Heart left ventricle (tissue), 13 donors: ENCODE measurements at regions not wholly inside any gene's neighbourhood (a gene's known extent, or its start where the extent isn't known, plus 50 kb on each side); places are given as distances from the start of the nearest gene placed in this dataset.
"Not testable (repeated sequence)": the region's sequence is repeated elsewhere in the genome, so short reads cannot be mapped to it uniquely, and the experiment has no call there.

Experiments used
- POLR2A ChIP-seq, 2 donors: fragments of 450-650 bp; IDR thresholded peaks; one replicate each; pipeline ENCODE4 v1.6.1; 2017; ENCODE audit warnings: antibody characterized with exemption in 2 of 2, mild to moderate bottlenecking in 2 of 2, moderate library complexity in 2 of 2
- TF ChIP-seq, protein P1 (sequence below), 12 donors: fragments of 200-600 bp; sonication (generic) in 4 of 12; IDR thresholded peaks; one replicate each; pipeline versions ENCODE4 v1.5.0 to v1.8.0; 2018 to 2022; ENCODE audit warnings: antibody characterized with exemption in 12 of 12, mild to moderate bottlenecking in 5 of 12
- donor health status: ischemic (EF 13 %, LVEDD 7.1; RV severe dilation, severe dysfunction).
- donor health status: DM: no; HTN: yes; CAD: no.
- donor health status: DM: no; HTN: no; CAD: no.
- donor health status: ischemic (EF 25% LVEDD 6.9; RV normal size, moderate dysfunction).
- donor health status: ischemic (EF 25% LVEDD 5.7; RV mildly dilated, moderate dysfunction).
- donor health status: ischemic (EF 35%, LVEDD 5.7; RV mildly dilated, moderate dysfunction).
- donor health status: nonischemic (EF 11% LVEDD 7.7; RV severe dilation, severe dysfunction).
- donor health status: DM: yes; HTN: yes; CAD: no.
- donor health status: PGD.
- donor health status: ischemic (EF 29% LVEDD 5.4; RV normal size, mild dysfunction).
- donor health status: nonischemic (EF 23%, LVEDD 6.1; RV moderate dilation, normal function).

DNA sequence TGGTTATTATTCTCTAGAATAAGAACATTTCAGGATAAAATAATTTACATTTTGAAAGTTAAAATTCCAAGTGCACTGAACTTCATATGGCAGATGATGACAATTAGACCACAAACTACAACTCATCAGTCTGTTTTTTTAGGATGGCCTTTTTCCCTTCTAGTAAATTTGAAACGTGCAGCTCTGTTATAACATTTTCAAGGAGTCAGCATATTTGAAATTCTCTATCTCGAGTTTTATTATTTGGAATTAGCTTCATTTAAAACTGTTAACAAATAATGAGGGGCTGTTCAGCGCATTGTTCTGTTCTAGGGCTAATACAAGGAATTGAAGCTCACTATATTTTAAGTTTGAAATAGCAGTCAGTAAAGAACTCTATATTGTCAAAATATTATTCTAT is 176.9 kb downstream of the ZNF37A start:
- TF ChIP-seq POLR2A (IDR thresholded peaks at IDR 0.05) = not testable (repeated sequence)
- TF ChIP-seq, protein P1, sequence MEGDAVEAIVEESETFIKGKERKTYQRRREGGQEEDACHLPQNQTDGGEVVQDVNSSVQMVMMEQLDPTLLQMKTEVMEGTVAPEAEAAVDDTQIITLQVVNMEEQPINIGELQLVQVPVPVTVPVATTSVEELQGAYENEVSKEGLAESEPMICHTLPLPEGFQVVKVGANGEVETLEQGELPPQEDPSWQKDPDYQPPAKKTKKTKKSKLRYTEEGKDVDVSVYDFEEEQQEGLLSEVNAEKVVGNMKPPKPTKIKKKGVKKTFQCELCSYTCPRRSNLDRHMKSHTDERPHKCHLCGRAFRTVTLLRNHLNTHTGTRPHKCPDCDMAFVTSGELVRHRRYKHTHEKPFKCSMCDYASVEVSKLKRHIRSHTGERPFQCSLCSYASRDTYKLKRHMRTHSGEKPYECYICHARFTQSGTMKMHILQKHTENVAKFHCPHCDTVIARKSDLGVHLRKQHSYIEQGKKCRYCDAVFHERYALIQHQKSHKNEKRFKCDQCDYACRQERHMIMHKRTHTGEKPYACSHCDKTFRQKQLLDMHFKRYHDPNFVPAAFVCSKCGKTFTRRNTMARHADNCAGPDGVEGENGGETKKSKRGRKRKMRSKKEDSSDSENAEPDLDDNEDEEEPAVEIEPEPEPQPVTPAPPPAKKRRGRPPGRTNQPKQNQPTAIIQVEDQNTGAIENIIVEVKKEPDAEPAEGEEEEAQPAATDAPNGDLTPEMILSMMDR (IDR thresholded peaks at IDR 0.05) = not testable (repeated sequence)
